Fibroblast of lung (primary cell): ENCODE measurements at regions not wholly inside any gene's neighbourhood (a gene's known extent, or its start where the extent isn't known, plus 50 kb on each side); places are given as distances from the start of the nearest gene placed in this dataset.

ENCODE experiments used
- CTCF ChIP-seq, 2 donors: IDR thresholded peaks in 1 of 2; conservative IDR thresholded peaks in 1 of 2; 1 replicate in 1 of 2; 2 replicates in 1 of 2; pipeline ENCODE4 v1.5.1; 2011 to 2012; ENCODE audit warnings: low read length in 2 of 2, control low read depth in 1 of 2, inconsistent platforms in 1 of 2, low read depth in 1 of 2, mild to moderate bottlenecking in 1 of 2
- EZH2 ChIP-seq: IDR thresholded peaks from 2 replicates; pipeline ENCODE4 v1.5.1; 2012; ENCODE audit warnings: low read length, control low read depth, mild to moderate bottlenecking; ENCODE audit errors: missing control alignments

DNA sequence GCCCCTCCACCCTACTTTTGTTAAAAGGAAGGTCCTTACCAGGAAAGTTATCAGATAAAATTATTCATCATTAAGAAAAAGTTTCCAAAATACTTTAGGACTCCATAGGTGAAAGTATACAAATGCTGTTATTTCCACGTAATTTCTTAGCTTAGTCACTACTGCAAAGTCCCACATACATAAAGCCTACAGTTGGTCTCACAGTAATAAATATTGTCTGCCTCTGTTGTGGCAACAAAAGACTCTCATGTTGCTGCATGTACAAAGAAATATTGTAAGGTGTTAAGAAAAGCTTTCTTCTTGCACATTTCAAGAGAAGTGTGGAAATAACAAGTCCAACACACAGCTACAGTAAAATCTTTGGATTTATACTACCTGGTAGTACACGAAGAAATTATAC, 102.4 kb upstream of the DST start:
- no peak for TF ChIP-seq CTCF (conservative IDR thresholded peaks at IDR 0.05 in 1 of 2, IDR thresholded peaks at IDR 0.05 in 1 of 2; ENCODE audit: low read depth in 1 of 2, low read length in 2 of 2)
- TF ChIP-seq EZH2: no peak
